ENCODE measurements at regions not wholly inside any gene's neighbourhood (a gene's known extent, or its start where the extent isn't known, plus 50 kb on each side); places are given as distances from the start of the nearest gene placed in this dataset.

DNA sequence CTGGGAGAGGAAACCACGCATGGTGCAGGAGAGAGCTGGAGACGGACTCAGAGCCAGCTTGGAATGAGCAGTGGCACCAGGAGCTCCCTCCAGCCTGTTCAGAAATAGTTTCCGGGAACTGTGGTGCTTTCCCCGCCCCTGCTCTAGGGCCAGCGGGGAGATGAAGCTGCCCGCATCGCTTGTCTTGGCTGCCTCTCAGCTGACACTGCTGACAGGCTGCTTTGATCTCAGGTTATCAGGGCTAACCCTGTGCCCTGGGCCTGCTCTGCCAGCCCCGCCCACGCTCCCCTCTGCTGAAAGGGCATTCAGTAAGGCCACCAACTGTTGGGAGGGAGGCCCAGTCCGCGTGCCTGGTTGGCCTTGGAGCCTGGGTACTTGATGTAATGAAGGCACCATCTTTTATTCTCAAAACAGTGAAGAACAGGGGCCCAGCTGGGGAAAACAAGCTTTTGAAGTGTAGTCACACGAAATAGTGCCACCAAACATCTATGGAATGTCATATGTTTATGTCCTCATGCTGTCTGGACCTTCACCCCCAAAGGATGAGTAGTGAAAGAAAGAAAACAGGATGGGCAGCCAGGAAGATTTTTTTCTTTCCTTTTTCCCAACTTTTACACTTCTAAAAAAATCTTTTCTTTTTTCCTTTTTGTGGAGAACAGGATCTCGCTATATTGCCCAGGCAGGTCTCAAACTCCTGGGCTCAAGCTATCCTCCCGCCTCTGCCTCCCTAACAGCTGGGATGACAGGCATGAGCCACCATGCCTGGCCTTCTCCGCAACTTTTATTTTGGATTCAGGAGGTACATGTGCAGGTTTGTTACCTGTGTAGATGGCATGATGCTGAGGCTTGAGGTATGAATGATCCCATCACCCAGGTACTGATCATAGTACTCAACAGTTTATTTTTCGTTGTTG lies 115.9 kb upstream of the TBX3 start (continued):
- no peak for TF ChIP-seq ZNF274 (IDR thresholded peaks at IDR 0.05; ENCODE audit: low read depth, low read length)
- TF ChIP-seq, protein P1, sequence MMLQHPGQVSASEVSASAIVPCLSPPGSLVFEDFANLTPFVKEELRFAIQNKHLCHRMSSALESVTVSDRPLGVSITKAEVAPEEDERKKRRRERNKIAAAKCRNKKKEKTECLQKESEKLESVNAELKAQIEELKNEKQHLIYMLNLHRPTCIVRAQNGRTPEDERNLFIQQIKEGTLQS (IDR thresholded peaks at IDR 0.05) = no peak
- TF ChIP-seq CEBPB (IDR thresholded peaks at IDR 0.05; ENCODE audit: low read depth) = no peak
- no peak for TF ChIP-seq POLR2A (IDR thresholded peaks at IDR 0.05; ENCODE audit: borderline replicate concordance, extremely low read depth, insufficient read depth, insufficient read length)
- TF ChIP-seq, protein P2, sequence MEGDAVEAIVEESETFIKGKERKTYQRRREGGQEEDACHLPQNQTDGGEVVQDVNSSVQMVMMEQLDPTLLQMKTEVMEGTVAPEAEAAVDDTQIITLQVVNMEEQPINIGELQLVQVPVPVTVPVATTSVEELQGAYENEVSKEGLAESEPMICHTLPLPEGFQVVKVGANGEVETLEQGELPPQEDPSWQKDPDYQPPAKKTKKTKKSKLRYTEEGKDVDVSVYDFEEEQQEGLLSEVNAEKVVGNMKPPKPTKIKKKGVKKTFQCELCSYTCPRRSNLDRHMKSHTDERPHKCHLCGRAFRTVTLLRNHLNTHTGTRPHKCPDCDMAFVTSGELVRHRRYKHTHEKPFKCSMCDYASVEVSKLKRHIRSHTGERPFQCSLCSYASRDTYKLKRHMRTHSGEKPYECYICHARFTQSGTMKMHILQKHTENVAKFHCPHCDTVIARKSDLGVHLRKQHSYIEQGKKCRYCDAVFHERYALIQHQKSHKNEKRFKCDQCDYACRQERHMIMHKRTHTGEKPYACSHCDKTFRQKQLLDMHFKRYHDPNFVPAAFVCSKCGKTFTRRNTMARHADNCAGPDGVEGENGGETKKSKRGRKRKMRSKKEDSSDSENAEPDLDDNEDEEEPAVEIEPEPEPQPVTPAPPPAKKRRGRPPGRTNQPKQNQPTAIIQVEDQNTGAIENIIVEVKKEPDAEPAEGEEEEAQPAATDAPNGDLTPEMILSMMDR (IDR thresholded peaks at IDR 0.05 in 2 of 3, conservative IDR thresholded peaks at IDR 0.05 in 1 of 3; ENCODE audit: borderline replicate concordance in 1 of 3, insufficient read depth in 1 of 3, low read depth in 2 of 3, low read length in 2 of 3) = no peak
- no peak for TF ChIP-seq ELF1 (IDR thresholded peaks at IDR 0.05; ENCODE audit: borderline replicate concordance, low read depth)
- TF ChIP-seq FOSL1 (IDR thresholded peaks at IDR 0.05; ENCODE audit: low read depth) = no peak
- no peak for TF ChIP-seq RAD21 (IDR thresholded peaks at IDR 0.05; ENCODE audit: low read depth)
- peak; percentile 37; the same call in 1 of the 2 replicates for TF ChIP-seq CBX3 (IDR thresholded peaks at IDR 0.05; ENCODE audit: low read depth)
- peak; percentile 40; the same call in 1 of the 2 replicates for TF ChIP-seq POLR2AphosphoS5 (IDR thresholded peaks at IDR 0.05; ENCODE audit: low read depth, low read length)

DNA sequence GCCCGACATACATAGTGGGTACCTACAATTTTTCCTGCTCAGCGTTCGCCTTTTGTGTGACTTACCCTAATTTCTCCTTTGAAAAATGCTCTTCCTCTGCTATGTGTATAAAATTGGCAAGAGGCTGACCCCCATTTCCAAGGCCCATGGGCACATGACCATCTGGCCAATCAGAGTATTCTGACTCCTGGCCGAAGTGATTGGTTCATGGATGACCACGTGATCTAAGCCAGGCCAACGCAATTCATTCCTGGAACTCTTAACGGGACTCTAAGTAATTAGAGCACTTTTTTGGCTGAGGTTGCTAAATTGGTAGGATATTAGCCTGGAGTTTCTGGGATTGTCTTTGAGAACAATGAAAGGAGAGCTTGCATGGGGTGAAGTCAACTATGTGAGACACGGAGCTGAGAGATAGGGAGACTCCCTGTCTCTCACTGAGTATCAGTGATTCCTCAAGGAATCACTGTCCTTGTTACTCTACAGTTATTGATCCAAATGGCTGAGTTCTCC lies 110.1 kb upstream of the TBX3 start:
- no peak; the same call in 1 of the 2 replicates for ATAC-seq
- BruUV-seq (replicated peaks) = no TSS peak
- H2AFZ ChIP-seq (ENCODE audit: low read depth, low read length, poor library complexity, severe bottlenecking) = no peak overlapping the region
- no peaks in the 10 kb centered on the region for H3K9me2 ChIP-seq (ENCODE audit: insufficient read depth)
- peaks cover 11% of the 10 kb centered on the region; the same call in 1 of the 2 replicates for H3K27me3 ChIP-seq (ENCODE audit: insufficient read depth, low read length)
- intact Hi-C loops (cut with micrococcal nuclease) = no loop called here
- no peaks in the 10 kb centered on the region for H3K79me2 ChIP-seq (ENCODE audit: insufficient read depth, low read length)
- H3K9ac ChIP-seq (ENCODE audit: low read length) = no peak overlapping the region
- CTCF ChIA-PET = no interaction called here
- peaks cover 2 to 5% of the 10 kb centered on the region in 2 experiments; a peak in 3 of 4 replicates for H3K4me1 ChIP-seq (ENCODE audit: control insufficient read depth in 1 of 2, insufficient read depth in 2 of 2, low read length in 2 of 2)
- no peak for DNase-seq (ENCODE audit: low read depth, low spot score)
- H3K27ac ChIP-seq (ENCODE audit: low read depth, low read length) = no peak overlapping the region
- RAD21 ChIA-PET (ENCODE audit: low non-redundant PET in 1 of 2, low total read pairs in 2 of 2, uncharacterized antibody in 2 of 2, unreplicated experiment in 2 of 2) = no interaction called here
- no peak overlapping the region for H3K4me2 ChIP-seq (ENCODE audit: low read length)
- H3K9me3 ChIP-seq (ENCODE audit: control insufficient read depth in 1 of 2, insufficient read depth in 1 of 2, low read depth in 1 of 2, low read length in 2 of 2) = no peaks in the 10 kb centered on the region
- H3K36me3 ChIP-seq (ENCODE audit: control insufficient read depth in 1 of 2, insufficient read depth in 2 of 2, low read length in 2 of 2) = no peaks in the 10 kb centered on the region
- POLR2A ChIA-PET = no interaction called here
- H4K20me1 ChIP-seq (ENCODE audit: insufficient read depth) = no peaks in the 10 kb centered on the region
- TF ChIP-seq JUND (IDR thresholded peaks at IDR 0.05) = no peak
- TF ChIP-seq, protein P3, sequence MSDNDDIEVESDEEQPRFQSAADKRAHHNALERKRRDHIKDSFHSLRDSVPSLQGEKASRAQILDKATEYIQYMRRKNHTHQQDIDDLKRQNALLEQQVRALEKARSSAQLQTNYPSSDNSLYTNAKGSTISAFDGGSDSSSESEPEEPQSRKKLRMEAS (IDR thresholded peaks at IDR 0.05) = no peak
- TF ChIP-seq RAD21 (IDR thresholded peaks at IDR 0.05; ENCODE audit: low read depth) = no peak
- TF ChIP-seq POLR2A (IDR thresholded peaks at IDR 0.05; ENCODE audit: borderline replicate concordance, extremely low read depth, insufficient read depth, insufficient read length) = no peak
- no peak for TF ChIP-seq ELF1 (IDR thresholded peaks at IDR 0.05; ENCODE audit: borderline replicate concordance, low read depth)
- TF ChIP-seq EZH2 (IDR thresholded peaks at IDR 0.05) = no peak
- TF ChIP-seq SP1 (IDR thresholded peaks at IDR 0.05; ENCODE audit: low read depth) = no peak
- no peak for TF ChIP-seq SRF (IDR thresholded peaks at IDR 0.05; ENCODE audit: low read depth)
- TF ChIP-seq YY1 (IDR thresholded peaks at IDR 0.05; ENCODE audit: extremely low read depth, insufficient replicate concordance, low read depth, low read length) = no peak
- no peak for TF ChIP-seq EZH2phosphoT487 (IDR thresholded peaks at IDR 0.05; ENCODE audit: borderline replicate concordance)
- no peak overlapping the region for H3K4me3 ChIP-seq (replicated peaks in 1 of 2; ENCODE audit: low read depth in 1 of 2, low read length in 2 of 2)

Data from HCT116 (cell line).